ENCODE measurements at regions not wholly inside any gene's neighbourhood (a gene's known extent, or its start where the extent isn't known, plus 50 kb on each side); places are given as distances from the start of the nearest gene placed in this dataset.

GRCh38 chr21:16742741-16743140, 770.1 kb upstream of the CXADR start:
- TF ChIP-seq, protein P1, sequence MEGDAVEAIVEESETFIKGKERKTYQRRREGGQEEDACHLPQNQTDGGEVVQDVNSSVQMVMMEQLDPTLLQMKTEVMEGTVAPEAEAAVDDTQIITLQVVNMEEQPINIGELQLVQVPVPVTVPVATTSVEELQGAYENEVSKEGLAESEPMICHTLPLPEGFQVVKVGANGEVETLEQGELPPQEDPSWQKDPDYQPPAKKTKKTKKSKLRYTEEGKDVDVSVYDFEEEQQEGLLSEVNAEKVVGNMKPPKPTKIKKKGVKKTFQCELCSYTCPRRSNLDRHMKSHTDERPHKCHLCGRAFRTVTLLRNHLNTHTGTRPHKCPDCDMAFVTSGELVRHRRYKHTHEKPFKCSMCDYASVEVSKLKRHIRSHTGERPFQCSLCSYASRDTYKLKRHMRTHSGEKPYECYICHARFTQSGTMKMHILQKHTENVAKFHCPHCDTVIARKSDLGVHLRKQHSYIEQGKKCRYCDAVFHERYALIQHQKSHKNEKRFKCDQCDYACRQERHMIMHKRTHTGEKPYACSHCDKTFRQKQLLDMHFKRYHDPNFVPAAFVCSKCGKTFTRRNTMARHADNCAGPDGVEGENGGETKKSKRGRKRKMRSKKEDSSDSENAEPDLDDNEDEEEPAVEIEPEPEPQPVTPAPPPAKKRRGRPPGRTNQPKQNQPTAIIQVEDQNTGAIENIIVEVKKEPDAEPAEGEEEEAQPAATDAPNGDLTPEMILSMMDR (IDR thresholded peaks at IDR 0.05; ENCODE audit: borderline replicate concordance, insufficient read depth, low read depth, low read length): no peak
- H3K4me3 ChIP-seq (ENCODE audit: low read depth, low read length): no peak overlapping the region

GRCh38 chr21:16743317-16743716, 769.5 kb upstream of the CXADR start:
- TF ChIP-seq, protein P1 (IDR thresholded peaks at IDR 0.05; ENCODE audit: borderline replicate concordance, insufficient read depth, low read depth, low read length): no peak
- no peak overlapping the region for H3K4me3 ChIP-seq (ENCODE audit: low read depth, low read length)

GRCh38 chr21:16750926-16751325, 761.9 kb upstream of the CXADR start:
- TF ChIP-seq, protein P1 (IDR thresholded peaks at IDR 0.05; ENCODE audit: borderline replicate concordance, insufficient read depth, low read depth, low read length): no peak

GRCh38 chr21:16751695-16752474, 761.0 kb upstream of the CXADR start:
- no peak overlapping the region for H3K4me3 ChIP-seq (ENCODE audit: low read depth, low read length)
- TF ChIP-seq, protein P1 (IDR thresholded peaks at IDR 0.05; ENCODE audit: borderline replicate concordance, insufficient read depth, low read depth, low read length): no peak

More at GRCh38 chr21:16750926-16751325, 761.9 kb upstream of the CXADR start:
- H3K4me3 ChIP-seq (ENCODE audit: low read depth, low read length): no peak overlapping the region

DNA sequence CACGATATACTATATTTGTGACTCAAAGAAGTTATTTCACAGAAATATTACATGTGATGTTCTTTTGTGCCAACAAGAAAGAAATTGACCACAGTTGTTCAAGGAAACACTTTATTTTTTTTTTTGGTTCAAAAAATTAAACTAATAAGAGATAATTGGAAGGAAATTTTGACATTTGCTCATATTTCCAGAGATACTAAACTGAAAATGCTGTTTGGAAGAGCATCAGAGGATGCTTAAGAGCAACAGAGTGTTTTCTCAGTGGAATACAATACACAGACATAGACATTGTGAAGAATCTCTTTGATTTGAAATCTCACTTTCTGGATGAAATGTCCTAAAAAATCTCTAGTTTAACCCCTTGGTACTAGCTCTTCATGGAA, 760.4 kb upstream of the CXADR start:
- no peak overlapping the region for H3K4me3 ChIP-seq (ENCODE audit: low read depth, low read length)
- TF ChIP-seq, protein P1 (IDR thresholded peaks at IDR 0.05; ENCODE audit: borderline replicate concordance, insufficient read depth, low read depth, low read length): no peak

GRCh38 chr21:16755061-16755460, 757.8 kb upstream of the CXADR start:
- TF ChIP-seq, protein P1 (IDR thresholded peaks at IDR 0.05; ENCODE audit: borderline replicate concordance, insufficient read depth, low read depth, low read length): no peak
- no peak overlapping the region for H3K4me3 ChIP-seq (ENCODE audit: low read depth, low read length)

DNA sequence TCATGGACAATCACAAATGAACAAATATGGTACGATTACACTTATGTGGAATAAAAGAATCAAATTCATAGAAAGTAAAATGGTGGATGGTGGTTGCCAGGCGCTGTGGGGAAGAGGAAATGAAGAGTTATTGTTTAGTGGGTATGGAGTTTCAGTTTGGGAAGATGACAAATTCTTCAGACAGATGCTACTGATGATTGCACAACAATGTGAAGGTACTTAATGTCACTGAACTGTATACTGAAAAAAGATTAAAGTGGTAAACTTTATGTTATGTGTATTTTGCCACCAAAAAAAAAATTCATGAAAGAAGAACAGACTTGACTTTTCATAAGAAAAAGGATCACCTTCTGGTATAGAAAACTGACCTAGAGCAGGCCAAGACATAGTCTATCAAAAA, 745.6 kb upstream of the CXADR start:
- TF ChIP-seq, protein P1 (IDR thresholded peaks at IDR 0.05; ENCODE audit: borderline replicate concordance, insufficient read depth, low read depth, low read length): no peak
- H3K4me3 ChIP-seq (ENCODE audit: low read depth, low read length): no peak overlapping the region
